Gastrocnemius medialis (tissue), 4 donors: ENCODE measurements at regions not wholly inside any gene's neighbourhood (a gene's known extent, or its start where the extent isn't known, plus 50 kb on each side); places are given as distances from the start of the nearest gene placed in this dataset.

Source experiments
- ATAC-seq, 2 donors: fragments of 150-250 bp; one replicate each; pipeline ENCODE4 v1.9.1; 2016
- DNase-seq, 2 donors: peaks; one replicate each; pipeline ENCODE4 v3.0.0-alpha.2; 2019
- H3K27ac ChIP-seq, 4 donors: fragments of 200-600 bp; sonication (generic); 1 replicate in 1 of 4; 2 replicates in 3 of 4; pipeline ENCODE4 v1.5.1; 2016 to 2018; ENCODE audit warnings: mild to moderate bottlenecking in 2 of 4, moderate library complexity in 1 of 4
- H3K27me3 ChIP-seq, 3 donors: fragments of 200-600 bp; sonication (generic) in 2 of 3; 1 replicate in 1 of 3; 2 replicates in 2 of 3; pipeline versions ENCODE4 v1.5.1 to v1.6.0; 2016 to 2019; ENCODE audit warnings: mild to moderate bottlenecking in 1 of 3, moderate library complexity in 1 of 3
- H3K36me3 ChIP-seq, 2 donors: fragments of 200-600 bp; sonication (generic) in 1 of 2; one replicate each; pipeline ENCODE4 v1.5.1; 2017 to 2018
- H3K4me1 ChIP-seq, 2 donors: fragments of 200-600 bp; sonication (generic) in 1 of 2; one replicate each; pipeline ENCODE4 v1.5.1; 2016 to 2017; ENCODE audit warnings: mild to moderate bottlenecking in 2 of 2
- H3K4me3 ChIP-seq, 4 donors: fragments of 200-600 bp; sonication (generic) in 3 of 4; 1 replicate in 1 of 4; 2 replicates in 3 of 4; pipeline ENCODE4 v1.5.1; 2016 to 2019; ENCODE audit warnings: mild to moderate bottlenecking in 2 of 4
- H3K9me3 ChIP-seq, 3 donors: fragments of 200-600 bp; sonication (generic) in 2 of 3; 1 replicate in 1 of 3; 2 replicates in 2 of 3; pipeline ENCODE4 v1.5.1; 2016 to 2019
- POLR2A ChIP-seq, 2 donors: fragments of 450-650 bp; IDR thresholded peaks; one replicate each; pipeline ENCODE4 v1.6.1; 2017; ENCODE audit warnings: antibody characterized with exemption in 2 of 2, mild to moderate bottlenecking in 2 of 2, moderate library complexity in 2 of 2
- in situ Hi-C, 4 donors: fragments of 200-750 bp; cut with MboI; loops; one replicate each; pipeline versions ENCODE4 v1.15.0 to v1.8.0; 2017; ENCODE audit warnings: low sequenced_read_pairs in 4 of 4
- intact Hi-C: fragments of 100-400 bp; cut with DNase I; formaldehyde crosslinking; loops from one replicate; pipeline ENCODE4 v1.15.1; 2023; ENCODE audit warnings: low total_unique reads
- TF ChIP-seq, protein P1 (sequence below), 5 experiments: fragments of 450-650 bp in 3 of 5; fragments of 200-600 bp in 2 of 5; sonication (generic) in 2 of 5; IDR thresholded peaks in 4 of 5; conservative IDR thresholded peaks in 1 of 5; 1 replicate in 4 of 5; 2 replicates in 1 of 5; pipeline ENCODE4 v1.5.1; 2016 to 2019; ENCODE audit warnings: antibody characterized with exemption in 5 of 5, mild to moderate bottlenecking in 3 of 5, moderate library complexity in 3 of 5

DNA sequence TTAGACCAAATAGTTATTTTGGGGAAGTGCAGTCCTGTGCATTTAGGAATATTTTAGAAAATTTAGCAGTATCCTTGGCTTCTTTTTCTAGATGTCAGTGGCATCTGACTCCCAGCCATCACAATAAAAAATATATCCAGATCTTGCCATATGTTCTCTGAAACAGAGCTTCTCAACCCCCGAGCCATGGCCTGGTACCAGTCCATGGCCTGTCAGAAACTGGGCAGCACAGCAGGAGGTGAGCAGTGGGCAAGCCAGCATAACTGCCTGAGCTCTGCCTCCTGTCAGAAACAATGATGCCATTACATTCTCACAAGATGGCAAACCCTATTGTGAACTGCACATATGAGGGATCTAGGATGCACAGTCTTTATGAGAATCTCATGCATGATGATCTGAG is 480.0 kb downstream of the LRRIQ3 start:
- no peaks in the 10 kb centered on the region for H3K9me3 ChIP-seq
- intact Hi-C loops (no loop called here), in situ Hi-C loops (no loop called here)
- no peak overlapping the region for H3K4me3 ChIP-seq
- TF ChIP-seq, protein P1, sequence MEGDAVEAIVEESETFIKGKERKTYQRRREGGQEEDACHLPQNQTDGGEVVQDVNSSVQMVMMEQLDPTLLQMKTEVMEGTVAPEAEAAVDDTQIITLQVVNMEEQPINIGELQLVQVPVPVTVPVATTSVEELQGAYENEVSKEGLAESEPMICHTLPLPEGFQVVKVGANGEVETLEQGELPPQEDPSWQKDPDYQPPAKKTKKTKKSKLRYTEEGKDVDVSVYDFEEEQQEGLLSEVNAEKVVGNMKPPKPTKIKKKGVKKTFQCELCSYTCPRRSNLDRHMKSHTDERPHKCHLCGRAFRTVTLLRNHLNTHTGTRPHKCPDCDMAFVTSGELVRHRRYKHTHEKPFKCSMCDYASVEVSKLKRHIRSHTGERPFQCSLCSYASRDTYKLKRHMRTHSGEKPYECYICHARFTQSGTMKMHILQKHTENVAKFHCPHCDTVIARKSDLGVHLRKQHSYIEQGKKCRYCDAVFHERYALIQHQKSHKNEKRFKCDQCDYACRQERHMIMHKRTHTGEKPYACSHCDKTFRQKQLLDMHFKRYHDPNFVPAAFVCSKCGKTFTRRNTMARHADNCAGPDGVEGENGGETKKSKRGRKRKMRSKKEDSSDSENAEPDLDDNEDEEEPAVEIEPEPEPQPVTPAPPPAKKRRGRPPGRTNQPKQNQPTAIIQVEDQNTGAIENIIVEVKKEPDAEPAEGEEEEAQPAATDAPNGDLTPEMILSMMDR (IDR thresholded peaks at IDR 0.05 in 4 of 5, conservative IDR thresholded peaks at IDR 0.05 in 1 of 5): no peak
- TF ChIP-seq POLR2A (IDR thresholded peaks at IDR 0.05): no peak
- H3K36me3 ChIP-seq: no peaks in the 10 kb centered on the region
- H3K27ac ChIP-seq: no peak overlapping the region
- no peaks in the 10 kb centered on the region for H3K27me3 ChIP-seq
- DNase-seq: no peak
- no peak for ATAC-seq
- H3K4me1 ChIP-seq: no peaks in the 10 kb centered on the region

DNA sequence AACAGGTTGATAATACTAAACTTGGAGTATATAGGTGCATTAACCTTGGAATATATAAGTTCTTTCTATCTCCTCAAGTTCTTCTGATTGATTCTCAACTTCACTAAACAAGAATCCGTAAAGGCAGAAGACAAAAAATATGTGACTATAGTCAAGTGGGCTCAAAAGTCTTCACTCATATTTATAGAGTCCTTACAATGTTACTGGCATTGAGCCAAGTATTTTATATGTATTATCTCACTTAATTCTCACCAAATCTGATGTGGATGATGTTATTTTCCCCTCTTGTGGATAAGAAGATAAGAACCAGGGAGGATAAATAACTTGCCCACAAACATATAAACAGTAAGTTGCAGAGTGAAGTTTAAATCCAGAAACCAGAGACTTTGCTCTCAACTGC is 486.9 kb downstream of the LRRIQ3 start:
- H3K4me3 ChIP-seq: no peak overlapping the region
- in situ Hi-C loops: no loop called here
- H3K27ac ChIP-seq: no peak overlapping the region
- ATAC-seq (no peak), DNase-seq (no peak)
- TF ChIP-seq, protein P1 (IDR thresholded peaks at IDR 0.05 in 4 of 5, conservative IDR thresholded peaks at IDR 0.05 in 1 of 5): no peak
- TF ChIP-seq POLR2A (IDR thresholded peaks at IDR 0.05): no peak
- intact Hi-C loops: no loop called here
- no peaks in the 10 kb centered on the region for H3K4me1 ChIP-seq
- no peaks in the 10 kb centered on the region for H3K36me3 ChIP-seq
- H3K27me3 ChIP-seq: no peaks in the 10 kb centered on the region
- H3K9me3 ChIP-seq: no peaks in the 10 kb centered on the region

GRCh38 chr1:73701826-73702225 is 496.1 kb downstream of the LRRIQ3 start:
- H3K27ac ChIP-seq: no peak overlapping the region
- H3K27me3 ChIP-seq: no peaks in the 10 kb centered on the region
- H3K4me3 ChIP-seq: no peak overlapping the region
- ATAC-seq: no peak
- H3K36me3 ChIP-seq: no peaks in the 10 kb centered on the region
- no peaks in the 10 kb centered on the region for H3K4me1 ChIP-seq
- DNase-seq: no peak
- H3K9me3 ChIP-seq: no peaks in the 10 kb centered on the region
- TF ChIP-seq POLR2A (IDR thresholded peaks at IDR 0.05): no peak
- TF ChIP-seq, protein P1 (IDR thresholded peaks at IDR 0.05 in 4 of 5, conservative IDR thresholded peaks at IDR 0.05 in 1 of 5): no peak
- intact Hi-C loops (no loop called here), in situ Hi-C loops (no loop called here)

DNA sequence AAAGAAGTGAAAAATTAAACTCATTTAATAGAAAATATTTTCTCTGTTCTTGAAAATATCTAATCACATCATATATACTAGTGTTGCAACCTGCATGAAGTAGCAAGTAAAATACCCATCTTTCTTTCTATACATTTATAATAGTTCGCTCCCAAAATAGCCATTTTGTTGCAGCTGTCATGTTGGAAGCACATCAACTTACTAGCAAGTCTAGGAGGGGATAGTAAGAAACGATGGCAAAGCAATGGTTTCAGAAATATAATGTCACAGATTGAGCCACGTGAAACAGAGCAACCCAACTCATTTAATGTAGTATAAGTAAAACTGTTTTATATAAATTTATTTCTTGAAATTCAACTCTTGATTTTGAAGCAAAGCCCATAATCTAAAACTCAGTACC is 521.8 kb downstream of the LRRIQ3 start:
- no peaks in the 10 kb centered on the region for H3K9me3 ChIP-seq
- no peak for DNase-seq
- in situ Hi-C loops (no loop called here), intact Hi-C loops (no loop called here)
- no peaks in the 10 kb centered on the region for H3K27me3 ChIP-seq
- H3K4me1 ChIP-seq: no peaks in the 10 kb centered on the region
- TF ChIP-seq, protein P1 (IDR thresholded peaks at IDR 0.05 in 4 of 5, conservative IDR thresholded peaks at IDR 0.05 in 1 of 5): no peak
- no peak for TF ChIP-seq POLR2A (IDR thresholded peaks at IDR 0.05)
- no peak for ATAC-seq
- no peaks in the 10 kb centered on the region for H3K36me3 ChIP-seq
- no peak overlapping the region for H3K4me3 ChIP-seq
- H3K27ac ChIP-seq: no peak overlapping the region

DNA sequence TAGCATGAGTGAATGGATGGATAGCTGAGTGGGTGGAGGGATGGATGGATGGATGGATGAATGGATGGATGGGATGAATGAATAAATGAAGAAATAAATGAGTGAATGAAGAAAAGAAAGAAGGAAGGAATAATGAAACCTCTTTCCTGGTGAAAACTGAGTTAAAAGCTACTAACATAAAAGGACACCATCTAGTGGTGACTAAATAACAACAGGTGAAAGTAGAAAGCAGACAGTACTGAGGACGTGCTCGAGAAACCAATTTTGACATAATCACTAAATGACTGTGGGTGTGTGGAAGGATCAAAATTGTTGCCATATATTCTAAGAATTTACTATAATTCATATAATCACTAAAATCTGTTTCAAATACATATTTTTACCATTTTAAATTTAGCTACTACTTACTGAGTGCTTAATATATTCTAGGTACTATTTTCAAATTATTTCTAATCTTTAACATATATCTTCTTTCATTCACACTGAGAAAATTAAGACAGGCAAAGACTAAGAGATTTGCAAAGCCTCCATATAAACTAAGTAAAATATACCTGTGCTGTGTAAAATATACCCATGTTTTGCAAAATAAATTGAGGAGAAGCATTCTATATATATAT is 522.9 kb downstream of the LRRIQ3 start:
- no peak overlapping the region for H3K4me3 ChIP-seq

More for the DNA sequence above, 522.9 kb downstream of the LRRIQ3 start:
- in situ Hi-C loops (no loop called here), intact Hi-C loops (no loop called here)
- H3K4me1 ChIP-seq: no peaks in the 10 kb centered on the region
- H3K27ac ChIP-seq: no peak overlapping the region
- ATAC-seq (no peak), DNase-seq (no peak)
- no peaks in the 10 kb centered on the region for H3K36me3 ChIP-seq
- no peaks in the 10 kb centered on the region for H3K9me3 ChIP-seq
- H3K27me3 ChIP-seq: no peaks in the 10 kb centered on the region
- TF ChIP-seq POLR2A (IDR thresholded peaks at IDR 0.05): no peak
- TF ChIP-seq, protein P1 (IDR thresholded peaks at IDR 0.05 in 4 of 5, conservative IDR thresholded peaks at IDR 0.05 in 1 of 5): no peak
